Subcutaneous abdominal adipose tissue (tissue), 5 donors: ENCODE measurements at regions not wholly inside any gene's neighbourhood (a gene's known extent, or its start where the extent isn't known, plus 50 kb on each side); places are given as distances from the start of the nearest gene placed in this dataset.

Experiments
- H3K27ac ChIP-seq: one replicate; pipeline ENCODE4 v1.7.0; 2013; ENCODE audit warnings: low read depth, mild to moderate bottlenecking, inconsistent platforms, low read length, moderate library complexity
- H3K27me3 ChIP-seq, 5 donors: one replicate each; pipeline ENCODE4 v1.7.0; 2013; ENCODE audit warnings: low read length in 5 of 5, inconsistent platforms in 1 of 5; ENCODE audit not compliant: control insufficient read depth in 5 of 5, insufficient read depth in 4 of 5
- H3K36me3 ChIP-seq, 5 donors: one replicate each; pipeline ENCODE4 v1.7.0; 2013; ENCODE audit warnings: low read length in 5 of 5; ENCODE audit not compliant: control insufficient read depth in 5 of 5, insufficient read depth in 5 of 5
- H3K4me1 ChIP-seq, 5 donors: one replicate each; pipeline ENCODE4 v1.7.0; 2013; ENCODE audit warnings: low read length in 5 of 5, mild to moderate bottlenecking in 3 of 5, moderate library complexity in 1 of 5; ENCODE audit not compliant: control insufficient read depth in 5 of 5, insufficient read depth in 5 of 5
- H3K4me3 ChIP-seq, 5 donors: one replicate each; pipeline ENCODE4 v1.7.0; 2013; ENCODE audit warnings: low read length in 5 of 5, low read depth in 1 of 5
- H3K9ac ChIP-seq, 5 donors: one replicate each; pipeline ENCODE4 v1.7.0; 2013; ENCODE audit warnings: low read length in 5 of 5, mild to moderate bottlenecking in 4 of 5, moderate library complexity in 3 of 5
- H3K9me3 ChIP-seq, 5 donors: one replicate each; pipeline ENCODE4 v1.7.0; 2013; ENCODE audit warnings: low read length in 5 of 5; ENCODE audit not compliant: control insufficient read depth in 5 of 5
- donor health status: healthy.
- donor health status: healthy.
- donor health status: healthy.
- donor health status: healthy.
- donor health status: healthy.

GRCh38 chr13:50408068-50408467 lies 392.8 kb downstream of the KCNRG start:
- no peak overlapping the region for H3K9ac ChIP-seq
- H3K36me3 ChIP-seq: no peaks in the 10 kb centered on the region
- H3K4me1 ChIP-seq: peaks cover 0 to 10% (median 0%) of the 10 kb centered on the region in 5 donors
- no peak overlapping the region for H3K4me3 ChIP-seq
- peaks cover 0 to 4% (median 0%) of the 10 kb centered on the region in 5 donors for H3K27me3 ChIP-seq
- no peaks in the 10 kb centered on the region for H3K9me3 ChIP-seq
- H3K27ac ChIP-seq: no peak overlapping the region

- Histone ChIP-seq H3K4me3 (no peak overlapping the region), H3K4me1 (peaks cover 0 to 4% (median 0%) of the 10 kb centered on the region in 5 donors), H3K36me3 (no peaks in the 10 kb centered on the region), H3K27ac (no peak overlapping the region), H3K27me3 (peaks cover 0 to 5% (median 0%) of the 10 kb centered on the region in 5 donors), H3K9me3 (no peaks in the 10 kb centered on the region), H3K9ac (no peak overlapping the region)
Measured at GRCh38 chr13:50409220-50409619, 394.0 kb downstream of the KCNRG start.

GRCh38 chr13:50410921-50411746 lies 395.9 kb downstream of the KCNRG start:
- Histone ChIP-seq H3K36me3 (no peaks in the 10 kb centered on the region), H3K9ac (no peak overlapping the region), H3K9me3 (no peaks in the 10 kb centered on the region), H3K27me3 (peaks cover 0 to 5% (median 0%) of the 10 kb centered on the region in 5 donors), H3K27ac (no peak overlapping the region), H3K4me1 (peaks cover 0 to 4% (median 0%) of the 10 kb centered on the region in 5 donors), H3K4me3 (no peak overlapping the region)

- H3K9ac ChIP-seq: no peak overlapping the region
- H3K27me3 ChIP-seq: peaks cover 0 to 5% (median 0%) of the 10 kb centered on the region in 5 donors
- no peaks in the 10 kb centered on the region for H3K36me3 ChIP-seq
- peaks cover 0 to 4% (median 0%) of the 10 kb centered on the region in 5 donors for H3K4me1 ChIP-seq
- no peak overlapping the region for H3K27ac ChIP-seq
- H3K9me3 ChIP-seq: no peaks in the 10 kb centered on the region
- H3K4me3 ChIP-seq: no peak overlapping the region
Measured at GRCh38 chr13:50412046-50412617, 396.9 kb downstream of the KCNRG start.

- H3K4me1 ChIP-seq: peaks cover 0 to 7% (median 2%) of the 10 kb centered on the region in 5 donors
- no peaks in the 10 kb centered on the region for H3K36me3 ChIP-seq
- H3K27ac ChIP-seq: no peak overlapping the region
- H3K9ac ChIP-seq: no peak overlapping the region
- H3K9me3 ChIP-seq: no peaks in the 10 kb centered on the region
- H3K4me3 ChIP-seq: no peak overlapping the region
- peaks cover 0 to 5% (median 0%) of the 10 kb centered on the region in 5 donors for H3K27me3 ChIP-seq
Measured at GRCh38 chr13:50414640-50415039, 399.4 kb downstream of the KCNRG start.

GRCh38 chr13:50415428-50415827 lies 400.2 kb downstream of the KCNRG start:
- Histone ChIP-seq H3K36me3 (no peaks in the 10 kb centered on the region), H3K9ac (no peak overlapping the region), H3K4me1 (peaks cover 0 to 15% (median 7%) of the 10 kb centered on the region in 5 donors), H3K9me3 (no peaks in the 10 kb centered on the region), H3K27me3 (peaks cover 0 to 3% (median 0%) of the 10 kb centered on the region in 5 donors), H3K4me3 (no peak overlapping the region), H3K27ac (no peak overlapping the region)

GRCh38 chr13:50417597-50417996 lies 402.4 kb downstream of the KCNRG start:
- Histone ChIP-seq H3K4me1 (peaks cover 8 to 31% (median 28%) of the 10 kb centered on the region in 5 donors), H3K36me3 (no peaks in the 10 kb centered on the region), H3K9me3 (no peaks in the 10 kb centered on the region), H3K27me3 (peaks cover 0 to 3% (median 0%) of the 10 kb centered on the region in 5 donors), H3K4me3 (no peak overlapping the region), H3K27ac (no peak overlapping the region), H3K9ac (no peak overlapping the region)

- peak overlapping the region in 1 of 5 donors; percentile 13 for H3K9ac ChIP-seq
Measured at GRCh38 chr13:50419331-50419865, 404.2 kb downstream of the KCNRG start.

GRCh38 chr13:50419896-50420295 lies 404.7 kb downstream of the KCNRG start:
- H3K27me3 ChIP-seq: no peaks in the 10 kb centered on the region
- H3K9ac ChIP-seq: peak overlapping the region in 2 of 5 donors; percentile 2 to 13
- H3K9me3 ChIP-seq: no peaks in the 10 kb centered on the region
- H3K27ac ChIP-seq: no peak overlapping the region
- H3K4me1 ChIP-seq: peaks cover 8 to 37% (median 30%) of the 10 kb centered on the region in 5 donors
- no peaks in the 10 kb centered on the region for H3K36me3 ChIP-seq
- H3K4me3 ChIP-seq: peak overlapping the region in 3 of 5 donors; percentile 15 to 45 (median 41)

More at GRCh38 chr13:50419331-50419865, 404.2 kb downstream of the KCNRG start:
- no peaks in the 10 kb centered on the region for H3K9me3 ChIP-seq
- H3K36me3 ChIP-seq: no peaks in the 10 kb centered on the region
- peaks cover 8 to 34% (median 30%) of the 10 kb centered on the region in 5 donors for H3K4me1 ChIP-seq
- H3K27me3 ChIP-seq: no peaks in the 10 kb centered on the region
- no peak overlapping the region for H3K27ac ChIP-seq
- H3K4me3 ChIP-seq: peak overlapping the region in 1 of 5 donors; percentile 45
